Cardiac fibroblast (primary cell): ENCODE measurements at regions not wholly inside any gene's neighbourhood (a gene's known extent, or its start where the extent isn't known, plus 50 kb on each side); places are given as distances from the start of the nearest gene placed in this dataset.
A peak's percentile ranks its signal among the peaks of the same experiment; 100 is the strongest.

Source experiments
- DNase-seq, 2 donors: peaks; one replicate each; pipeline versions ENCODE4 v3.0.0 to v3.0.0-alpha.2; 2010; ENCODE audit warnings: low read depth in 2 of 2
- H3K4me3 ChIP-seq, 2 donors: replicated peaks in 1 of 2; 1 replicate in 1 of 2; 2 replicates in 1 of 2; pipeline ENCODE4 v1.5.1; 2011; ENCODE audit warnings: low read depth in 2 of 2, low read length in 2 of 2, mild to moderate bottlenecking in 2 of 2, moderate library complexity in 1 of 2
- CTCF ChIP-seq: IDR thresholded peaks from one replicate; pipeline ENCODE4 v1.5.1; 2011; ENCODE audit warnings: low read depth, mild to moderate bottlenecking, low read length, inconsistent platforms

- H3K4me3 ChIP-seq: no peak overlapping the region
- TF ChIP-seq CTCF: no peak
- DNase-seq: no peak
Observed at GRCh38 chr1:56071351-56071750, 508.0 kb downstream of the PLPP3 start.

GRCh38 chr1:56070601-56071000 is 508.8 kb downstream of the PLPP3 start:
- DNase-seq: peak in 1 of 2 donors; percentile 46
- no peak for TF ChIP-seq CTCF
- no peak overlapping the region for H3K4me3 ChIP-seq

GRCh38 chr1:56069824-56070223 is 509.5 kb downstream of the PLPP3 start:
- no peak for DNase-seq
- no peak for TF ChIP-seq CTCF
- no peak overlapping the region for H3K4me3 ChIP-seq

GRCh38 chr1:56068908-56069307 is 510.5 kb downstream of the PLPP3 start:
- TF ChIP-seq CTCF: no peak
- DNase-seq: peak; percentile 41 to 75
- H3K4me3 ChIP-seq: no peak overlapping the region

- no peak for TF ChIP-seq CTCF
- no peak overlapping the region for H3K4me3 ChIP-seq
- no peak for DNase-seq
Observed at GRCh38 chr1:56068210-56068609, 511.2 kb downstream of the PLPP3 start.

- H3K4me3 ChIP-seq: no peak overlapping the region
- TF ChIP-seq CTCF: no peak
- peak; percentile 25 to 34 for DNase-seq
Observed at GRCh38 chr1:56065729-56066128, 513.6 kb downstream of the PLPP3 start.

GRCh38 chr1:56064705-56065104 is 514.7 kb downstream of the PLPP3 start:
- no peak for TF ChIP-seq CTCF
- DNase-seq: peak; percentile 58 to 69
- no peak overlapping the region for H3K4me3 ChIP-seq
